Endothelial cell of umbilical vein (primary cell): ENCODE measurements at regions not wholly inside any gene's neighbourhood (a gene's known extent, or its start where the extent isn't known, plus 50 kb on each side); places are given as distances from the start of the nearest gene placed in this dataset.

Experiments
- BruUV-seq: library from RNA; stranded (reverse); fragments of 400-500 nt; replicated peaks from 2 replicates; lab custom pipeline; 2021; lab: Mats Ljungman, UMichigan
- CTCF ChIA-PET: fragments of 300-600, 350-600 bp; sonication (Branson Sonifier 250); formaldehyde crosslinking; loops from one replicate; lab custom pipeline; 2021; ENCODE audit warnings: antibody characterized with exemption, inconsistent platforms; lab: Charles Lee
- POLR2A ChIA-PET: fragments of 300-600, 350-600 bp; sonication (Branson Sonifier 250); formaldehyde crosslinking; loops from one replicate; lab custom pipeline; 2021; ENCODE audit warnings: antibody characterized with exemption, inconsistent platforms; lab: Charles Lee
- DNase-seq: peaks from one replicate; pipeline ENCODE4 v3.0.0-alpha.2; 2011; ENCODE audit warnings: low read depth, low spot score
- FAIRE-seq: peaks from 2 replicates; lab custom pipeline; 2011; peaks lifted over from hg19 to GRCh38; lab: Jason Lieb, UNC
- H2AFZ ChIP-seq: 2 replicates; pipeline ENCODE4 v1.6.0; 2012; ENCODE audit warnings: low read depth, low read length, control low read depth, inconsistent platforms
- H3K27ac ChIP-seq: 2 replicates; pipeline ENCODE4 v1.5.1; 2011; ENCODE audit warnings: low read depth, mild to moderate bottlenecking, control low read depth, low read length, moderate library complexity; ENCODE audit not compliant: insufficient read depth
- H3K27me3 ChIP-seq, 2 experiments: 2 replicates each; pipeline versions ENCODE4 v1.6.0 to v1.6.1; 2011; ENCODE audit warnings: low read length in 2 of 2, mixed read lengths in 1 of 2; ENCODE audit not compliant: control insufficient read depth in 2 of 2, insufficient read depth in 2 of 2
- H3K36me3 ChIP-seq, 2 experiments: 2 replicates in 1 of 2; 3 replicates in 1 of 2; pipeline ENCODE4 v1.5.1; 2011; ENCODE audit warnings: low read length in 2 of 2, mild to moderate bottlenecking in 1 of 2, moderate library complexity in 1 of 2; ENCODE audit not compliant: control insufficient read depth in 2 of 2, insufficient read depth in 2 of 2; ENCODE audit errors: extremely low read depth in 1 of 2
- H3K4me1 ChIP-seq: 3 replicates; pipeline ENCODE4 v1.5.1; 2011; ENCODE audit warnings: mild to moderate bottlenecking, low read length; ENCODE audit not compliant: control insufficient read depth, insufficient read depth; ENCODE audit errors: extremely low read depth
- H3K4me2 ChIP-seq: 2 replicates; pipeline ENCODE4 v1.6.1; 2011; ENCODE audit warnings: low read length, control low read depth, mixed read lengths; ENCODE audit not compliant: insufficient read depth
- H3K4me3 ChIP-seq, 3 experiments: fragments of 200-600 bp in 1 of 3; sonication (generic), shearing (Covaris generic) in 1 of 3; replicated peaks in 1 of 3; 2 replicates each; pipeline ENCODE4 v1.5.1; 2011 to 2016; ENCODE audit warnings: control low read depth in 3 of 3, low read length in 3 of 3, mild to moderate bottlenecking in 2 of 3, inconsistent platforms in 1 of 3, low read depth in 1 of 3, moderate library complexity in 1 of 3; ENCODE audit not compliant: insufficient read depth in 1 of 3
- H3K79me2 ChIP-seq: 2 replicates; pipeline ENCODE4 v1.6.0; 2012; ENCODE audit warnings: low read length, inconsistent platforms; ENCODE audit not compliant: control insufficient read depth, insufficient read depth
- H3K9ac ChIP-seq: replicated peaks from 2 replicates; pipeline ENCODE3; 2011; ENCODE audit warnings: low read length, control low read depth; ENCODE audit not compliant: insufficient read depth; ENCODE audit errors: extremely low read depth
- H3K9me1 ChIP-seq: replicated peaks from 3 replicates; pipeline ENCODE4 v1.6.0; 2011; ENCODE audit warnings: mild to moderate bottlenecking, low read length; ENCODE audit not compliant: control insufficient read depth, insufficient read depth; ENCODE audit errors: extremely low read depth
- H3K9me3 ChIP-seq: replicated peaks from 2 replicates; pipeline ENCODE4 v1.5.1; 2012; ENCODE audit warnings: low read length, inconsistent platforms; ENCODE audit not compliant: control insufficient read depth, insufficient read depth
- H4K20me1 ChIP-seq: replicated peaks from 2 replicates; pipeline ENCODE3; 2011; ENCODE audit warnings: mild to moderate bottlenecking, low read length; ENCODE audit not compliant: control insufficient read depth, insufficient read depth; ENCODE audit errors: extremely low read depth
- CTCF ChIP-seq, 2 donors: IDR thresholded peaks; 1 replicate in 1 of 2; 2 replicates in 1 of 2; pipeline ENCODE4 v1.5.1; 2011; ENCODE audit warnings: low read length in 2 of 2, mild to moderate bottlenecking in 2 of 2, moderate library complexity in 2 of 2, control low read depth in 1 of 2, inconsistent platforms in 1 of 2, low read depth in 1 of 2; ENCODE audit not compliant: insufficient read depth in 1 of 2; ENCODE audit errors: extremely low read depth in 1 of 2
- FOS ChIP-seq: IDR thresholded peaks from 2 replicates; pipeline ENCODE4 v1.6.1; 2011; ENCODE audit warnings: mild to moderate bottlenecking, low read length, moderate library complexity, borderline replicate concordance; ENCODE audit not compliant: insufficient read depth
- GATA2 ChIP-seq: IDR thresholded peaks from 2 replicates; pipeline ENCODE4 v1.7.0; 2011; ENCODE audit warnings: low read depth, mild to moderate bottlenecking, moderate library complexity, mixed read lengths, low read length; ENCODE audit not compliant: insufficient read length, insufficient read depth
- JUN ChIP-seq: IDR thresholded peaks from 2 replicates; pipeline ENCODE4 v1.6.1; 2011; ENCODE audit warnings: borderline replicate concordance, low read depth; ENCODE audit not compliant: insufficient read length, insufficient read depth
- POLR2A ChIP-seq: IDR thresholded peaks from 2 replicates; pipeline ENCODE4 v1.6.1; 2012; ENCODE audit warnings: low read depth, mild to moderate bottlenecking, control low read depth, low read length
- POLR2AphosphoS5 ChIP-seq: IDR thresholded peaks from 2 replicates; pipeline ENCODE4 v1.6.1; 2012; ENCODE audit warnings: low read depth, mild to moderate bottlenecking, control low read depth, low read length, moderate library complexity; ENCODE audit not compliant: insufficient read depth
- dilution Hi-C: fragments of 300-500 bp; cut with MboI; formaldehyde crosslinking; loops from one replicate; pipeline ENCODE4 v1.15.0; 2019; ENCODE audit warnings: low sequenced_read_pairs; ENCODE audit not compliant: extremely low pct_ligation_motif_present
- intact Hi-C: fragments of 100-400 bp; cut with micrococcal nuclease; formaldehyde crosslinking; loops from one replicate; pipeline ENCODE4 v1.10.0; 2022

- Histone ChIP-seq H3K4me3 (no peak overlapping the region), H3K27me3 (no peaks in the 10 kb centered on the region), H3K9me3 (no peaks in the 10 kb centered on the region), H3K36me3 (no peaks in the 10 kb centered on the region), H3K9me1 (no peaks in the 10 kb centered on the region), H3K4me1 (no peaks in the 10 kb centered on the region), H4K20me1 (no peaks in the 10 kb centered on the region), H3K9ac (no peak overlapping the region), H3K27ac (no peak overlapping the region), H3K4me2 (no peak overlapping the region), H3K79me2 (no peaks in the 10 kb centered on the region), H2AFZ (no peak overlapping the region)
- BruUV-seq, result no TSS peak
- no peak for TF ChIP-seq JUN
- no peak for TF ChIP-seq GATA2
- TF ChIP-seq POLR2AphosphoS5, result no peak
- no peak for TF ChIP-seq CTCF (IDR thresholded peaks at IDR 0.05; ENCODE audit: extremely low read depth in 1 of 2, insufficient read depth in 1 of 2, low read depth in 1 of 2, low read length in 2 of 2)
- no peak for TF ChIP-seq POLR2A
- no peak for TF ChIP-seq FOS
- intact Hi-C loops, result no loop called here
- CTCF ChIA-PET, result no interaction called here
- dilution Hi-C loops, result no loop called here
- no peak for FAIRE-seq
- no peak for DNase-seq
- POLR2A ChIA-PET, result no interaction called here
Measured at GRCh38 chrX:78513971-78514738, 145.0 kb downstream of the RTL3 start.
